Activated naive CD4-positive, alpha-beta T cell treated with Interleukin-2 at 50 U/mL for 16 hours (primary cell): ENCODE measurements at regions not wholly inside any gene's neighbourhood (a gene's known extent, or its start where the extent isn't known, plus 50 kb on each side); places are given as distances from the start of the nearest gene placed in this dataset.
"Not testable (repeated sequence)": the region's sequence is repeated elsewhere in the genome, so short reads cannot be mapped to it uniquely, and the experiment has no call there.

Experiments used
- DNase-seq: peaks from one replicate; pipeline ENCODE4 v3.0.0-alpha.2; 2020

DNA sequence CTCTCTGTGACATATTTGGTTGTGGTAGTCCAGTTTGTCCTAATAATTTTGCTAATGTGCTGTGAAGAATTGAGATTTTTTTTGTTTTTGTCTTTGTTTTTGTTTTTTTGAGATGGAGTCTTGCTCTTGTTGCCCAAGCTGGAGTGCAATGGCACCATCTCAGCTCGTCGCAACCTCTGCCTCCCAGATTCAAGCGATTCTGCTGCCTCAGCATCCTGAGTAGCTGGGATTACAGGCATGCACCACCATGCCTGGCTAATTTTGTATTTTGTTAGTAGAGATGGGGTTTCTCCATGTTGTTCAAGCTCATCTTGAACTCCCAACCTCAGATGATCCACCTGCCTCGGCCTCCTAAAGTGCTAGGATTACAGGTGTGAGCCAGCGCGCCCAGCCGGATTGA, 73.4 kb downstream of the FAM50B start:
- not testable (repeated sequence) for DNase-seq

DNA sequence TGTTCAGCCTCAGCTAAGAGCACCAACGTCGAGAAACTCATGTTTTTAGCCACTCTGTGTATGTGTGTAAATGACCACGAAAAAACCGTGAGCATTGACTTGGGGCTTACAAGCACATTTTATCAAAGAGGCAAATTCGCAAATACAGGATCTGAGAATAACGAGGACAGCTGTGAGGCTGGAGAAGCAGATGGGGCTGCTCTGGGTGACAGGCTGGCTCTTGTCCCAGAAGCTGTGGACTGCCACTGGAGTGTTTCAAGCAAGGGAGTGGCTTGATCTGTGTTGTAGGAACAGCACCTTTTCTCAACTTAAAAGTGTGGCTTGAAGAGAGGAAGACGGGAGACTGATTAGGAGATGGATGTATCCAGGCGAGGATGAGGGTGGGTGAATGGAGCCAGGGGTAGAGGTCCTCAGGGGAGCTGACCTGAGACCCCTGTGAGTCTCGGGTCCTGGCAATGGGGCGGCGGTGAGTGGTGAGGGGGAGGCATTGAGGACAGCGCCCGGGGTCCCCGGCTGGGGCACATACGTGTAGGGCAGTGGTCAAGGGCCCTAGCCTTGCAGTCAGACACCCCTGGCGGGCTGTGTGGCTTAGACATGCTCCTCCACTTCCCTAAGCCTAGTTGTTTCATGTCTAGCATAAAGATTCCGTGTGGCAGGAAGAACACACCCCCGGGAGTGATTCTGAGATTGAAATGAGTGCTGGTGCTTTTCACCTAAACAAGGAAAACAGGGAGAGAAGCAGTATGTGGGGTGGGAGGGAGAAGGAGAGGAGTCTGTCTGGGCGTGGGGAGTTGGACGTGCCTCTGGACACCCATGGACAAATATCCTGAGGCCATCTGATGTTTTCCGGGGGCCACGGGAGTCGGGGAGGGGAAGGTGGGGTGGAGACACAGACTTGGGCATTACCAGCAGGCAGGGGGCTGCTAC, 76.3 kb downstream of the FAM50B start:
- DNase-seq: not testable (repeated sequence)

DNA sequence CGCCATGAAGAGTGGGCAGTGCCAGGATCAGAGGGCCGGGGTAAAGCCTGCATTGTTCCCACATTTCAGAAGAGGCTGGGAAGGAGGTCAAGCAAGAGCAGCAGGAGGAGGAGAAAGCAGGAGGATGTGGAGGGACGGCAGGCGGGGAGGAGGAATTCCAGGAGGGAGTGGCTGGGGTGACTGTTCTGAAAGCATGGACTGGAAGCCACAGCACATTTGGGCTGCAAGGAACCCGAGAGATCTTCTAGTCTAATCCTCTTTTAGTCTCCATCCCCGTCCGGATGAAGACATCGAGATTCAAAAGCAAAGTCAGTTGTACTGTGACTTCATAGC, 76.9 kb downstream of the FAM50B start:
- no peak for DNase-seq

DNA sequence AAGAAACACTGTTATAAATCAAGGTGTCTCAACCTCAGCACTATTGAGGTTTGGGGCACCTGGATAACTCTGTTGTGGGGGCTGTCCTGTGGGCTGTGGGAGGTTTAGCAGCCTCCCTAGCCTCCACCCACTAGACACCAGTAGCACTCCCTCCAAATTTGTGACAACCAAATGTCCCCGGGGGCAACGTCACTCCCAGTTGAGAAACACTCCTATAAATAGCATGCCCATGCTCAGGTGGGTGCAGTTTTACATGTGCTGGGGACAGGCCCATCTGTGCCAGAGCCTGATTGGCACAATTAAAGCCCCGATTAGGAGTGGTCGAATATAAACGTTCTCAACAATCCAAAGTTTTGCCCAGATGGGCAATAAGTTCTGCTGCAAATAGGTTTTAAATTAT, 78.9 kb downstream of the FAM50B start:
- DNase-seq: no peak

DNA sequence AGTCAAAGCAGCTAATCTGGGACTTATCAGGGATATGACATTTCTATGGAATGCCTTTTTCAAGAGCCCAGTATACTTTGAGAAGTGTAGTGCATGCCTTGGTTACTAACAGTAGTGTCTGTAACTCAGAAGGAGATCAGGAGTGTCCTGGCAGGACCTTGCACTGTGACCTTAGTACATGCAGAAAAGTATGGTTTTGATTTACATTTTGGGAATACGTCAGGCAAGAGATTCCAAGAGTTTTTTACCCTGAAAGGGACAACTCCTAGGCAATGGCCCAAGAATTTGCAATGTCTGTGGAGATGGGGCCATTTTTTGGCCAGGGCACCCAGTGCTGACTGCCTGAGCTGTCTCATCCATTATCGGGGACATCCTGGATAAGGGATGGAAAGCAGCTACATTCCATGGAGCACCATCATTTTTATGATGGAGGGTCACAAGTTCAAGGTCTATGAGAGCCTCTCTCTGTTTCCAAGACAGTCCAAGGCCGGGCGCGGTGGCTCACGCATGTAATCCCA, 80.2 kb downstream of the FAM50B start:
- DNase-seq: no peak

DNA sequence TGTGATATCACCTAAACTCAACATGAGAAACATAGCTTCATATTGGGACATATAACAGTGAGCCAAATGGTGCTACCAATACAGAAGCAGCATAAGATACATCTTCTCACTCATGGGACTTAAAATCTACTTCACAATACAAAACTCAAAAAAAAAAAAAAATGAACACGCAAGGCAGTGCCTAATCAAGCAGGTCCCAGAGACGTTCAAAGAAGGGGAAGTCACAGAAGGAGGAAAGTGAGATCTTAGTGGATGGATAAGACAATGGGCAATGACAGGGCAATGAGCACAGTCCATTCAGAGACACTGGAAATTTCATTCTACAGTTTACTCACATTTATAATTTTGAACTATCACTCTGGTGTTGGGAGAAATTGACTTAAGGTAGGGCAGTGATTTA, 88.3 kb downstream of the FAM50B start:
- DNase-seq: no peak

DNA sequence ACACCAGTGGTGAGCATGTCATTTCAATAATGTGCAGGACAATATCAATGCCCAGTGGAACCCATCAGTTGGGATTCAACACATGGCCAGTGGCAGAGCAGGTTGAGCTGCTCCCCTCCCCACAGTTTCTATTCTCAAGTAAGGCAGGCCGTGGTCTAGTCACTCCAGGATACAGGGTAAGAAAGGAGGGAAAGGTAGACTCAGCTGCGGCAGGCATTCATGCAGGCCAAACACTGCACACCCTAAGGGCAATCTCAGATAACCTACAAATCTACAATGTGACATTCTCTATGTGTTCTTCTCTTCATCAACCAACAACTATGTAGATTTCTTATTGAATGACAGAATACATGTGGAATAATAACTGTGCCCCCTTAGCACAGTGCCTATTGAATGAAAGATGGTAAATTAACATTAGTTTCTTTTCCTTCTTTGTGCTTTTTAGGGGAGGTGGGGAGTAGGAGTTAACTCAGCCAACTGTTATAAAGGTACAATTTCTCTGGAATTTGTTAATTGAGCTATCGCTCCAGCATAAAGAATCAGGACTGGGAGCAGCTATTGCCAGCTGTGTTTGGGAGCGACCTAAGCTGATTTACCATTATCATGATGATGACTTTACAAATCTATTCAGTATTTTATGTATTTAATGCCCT, 89.7 kb downstream of the FAM50B start:
- no peak for DNase-seq

DNA sequence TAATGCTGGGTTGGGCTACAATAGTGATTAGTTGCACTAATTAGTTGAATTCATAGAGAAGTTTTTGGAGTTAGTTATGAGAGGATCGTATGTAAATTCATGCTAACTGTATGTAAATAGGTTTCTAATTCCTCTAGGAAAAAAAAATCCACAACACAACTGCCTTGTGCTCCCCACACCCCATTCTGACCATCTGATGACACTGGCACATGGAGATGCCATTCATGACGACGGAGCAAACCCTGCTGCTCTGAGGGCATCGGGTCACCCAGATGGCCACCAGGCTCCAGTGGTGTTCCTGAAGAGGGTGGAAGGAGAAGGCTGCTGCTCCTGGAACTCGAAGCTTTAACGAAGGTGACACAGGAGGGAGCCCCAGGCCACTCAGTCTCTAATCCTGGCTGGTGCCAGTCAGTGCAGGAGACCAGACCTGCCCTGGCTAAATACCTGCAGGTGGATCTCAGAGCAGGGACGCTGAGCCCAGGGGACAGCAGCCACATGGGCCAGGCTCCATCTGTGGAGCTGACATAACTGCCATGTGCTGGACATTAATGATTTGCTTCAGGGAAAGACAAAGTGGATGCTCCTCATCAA, 90.3 kb downstream of the FAM50B start:
- DNase-seq: no peak

DNA sequence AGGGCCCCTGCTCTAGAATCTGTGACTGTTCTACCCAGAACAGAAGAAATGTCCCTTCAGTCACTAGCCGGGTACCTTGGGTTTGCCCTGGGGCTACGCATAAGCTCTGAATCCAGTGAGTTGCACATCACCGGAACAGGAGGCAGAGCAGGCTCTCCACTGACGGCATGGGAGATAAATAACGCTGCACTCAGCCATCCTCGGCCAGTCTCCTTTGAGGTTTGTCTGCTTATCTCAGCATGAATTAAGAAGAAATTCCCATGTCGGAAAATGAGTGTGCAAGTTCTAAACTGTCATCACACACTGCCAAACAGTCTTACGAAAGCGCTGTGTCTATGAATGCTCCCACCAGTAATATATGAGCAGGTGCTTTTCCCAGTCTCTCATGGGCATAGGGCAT, 90.8 kb downstream of the FAM50B start:
- no peak for DNase-seq

DNA sequence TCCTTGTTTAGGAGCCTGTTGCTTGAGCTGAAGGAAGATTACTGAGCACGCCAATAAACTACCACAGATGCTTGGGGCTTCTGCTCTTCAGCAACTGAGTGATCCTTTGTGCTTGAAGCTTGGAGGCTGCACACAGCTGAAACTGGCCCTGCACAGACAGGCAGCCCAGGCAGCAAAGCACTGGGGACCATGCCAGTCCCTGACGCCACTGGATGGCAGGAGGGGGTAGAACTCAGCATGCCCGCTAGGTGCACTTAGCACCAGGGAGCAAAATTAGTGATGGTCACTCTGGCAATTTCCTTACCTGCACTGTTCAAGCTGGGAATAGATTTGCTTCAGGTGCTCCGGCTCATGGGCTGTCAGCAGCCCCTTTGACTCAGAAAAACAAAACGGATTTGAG, 91.5 kb downstream of the FAM50B start:
- DNase-seq: no peak

DNA sequence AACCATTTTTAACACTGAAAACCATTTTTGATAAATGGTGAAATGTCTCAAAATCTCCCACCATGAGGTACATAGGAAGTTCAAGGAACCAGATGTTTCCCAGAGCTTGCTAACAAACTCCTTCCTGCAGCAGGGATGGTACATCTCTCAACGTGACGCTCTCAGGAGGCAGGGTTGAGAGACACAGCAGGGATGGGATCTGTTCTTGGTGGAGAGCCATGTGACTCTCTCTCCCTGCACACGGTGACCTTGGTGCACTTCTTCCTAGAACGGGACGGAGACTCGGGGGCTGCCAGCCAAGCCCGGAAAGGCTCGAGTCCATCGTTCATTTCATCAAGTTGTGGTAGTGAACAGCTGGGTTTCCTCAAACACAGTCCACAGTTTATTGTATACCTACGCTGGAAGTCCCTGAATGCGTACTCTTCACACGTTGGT, 94.2 kb downstream of the FAM50B start:
- DNase-seq: no peak

DNA sequence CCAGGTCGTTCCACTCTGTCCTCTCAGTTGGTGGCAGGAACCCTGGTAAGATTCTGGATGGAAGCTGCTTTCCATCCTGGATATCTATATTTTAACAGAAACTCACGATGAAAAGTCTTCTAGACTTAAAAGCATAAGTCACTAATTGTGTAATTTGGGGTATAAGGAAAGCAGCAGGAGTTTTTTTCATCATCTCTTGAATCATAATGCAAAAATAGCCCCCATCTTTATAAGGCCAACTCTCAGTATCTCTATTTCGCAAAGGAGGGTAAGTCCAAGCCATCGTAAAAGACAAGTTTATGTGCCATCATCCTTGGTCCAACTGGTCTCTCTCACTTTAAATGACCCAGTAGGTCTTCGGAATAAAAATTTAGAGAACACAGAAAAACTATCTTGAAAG, 95.1 kb downstream of the FAM50B start:
- DNase-seq: no peak

DNA sequence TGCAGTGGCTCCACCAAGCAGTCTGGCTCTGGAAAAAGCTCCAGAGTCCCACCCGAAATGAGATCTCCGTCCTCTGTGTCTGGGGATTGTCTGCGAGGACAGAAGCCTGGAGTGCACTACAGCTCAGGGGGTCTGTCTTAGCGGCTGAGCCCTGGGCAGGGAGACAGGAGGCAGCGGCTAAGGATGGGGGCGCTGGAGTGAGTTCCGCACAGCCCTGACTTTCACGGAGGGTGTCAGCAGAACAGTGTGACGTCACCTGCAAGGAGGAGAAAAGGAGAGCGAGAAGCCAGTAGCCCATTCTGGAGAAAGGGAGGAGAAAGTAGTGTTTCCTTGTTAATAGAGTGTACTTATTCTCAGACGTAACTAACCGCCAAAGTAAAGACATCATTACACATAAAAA, 97.6 kb downstream of the FAM50B start:
- DNase-seq: no peak

DNA sequence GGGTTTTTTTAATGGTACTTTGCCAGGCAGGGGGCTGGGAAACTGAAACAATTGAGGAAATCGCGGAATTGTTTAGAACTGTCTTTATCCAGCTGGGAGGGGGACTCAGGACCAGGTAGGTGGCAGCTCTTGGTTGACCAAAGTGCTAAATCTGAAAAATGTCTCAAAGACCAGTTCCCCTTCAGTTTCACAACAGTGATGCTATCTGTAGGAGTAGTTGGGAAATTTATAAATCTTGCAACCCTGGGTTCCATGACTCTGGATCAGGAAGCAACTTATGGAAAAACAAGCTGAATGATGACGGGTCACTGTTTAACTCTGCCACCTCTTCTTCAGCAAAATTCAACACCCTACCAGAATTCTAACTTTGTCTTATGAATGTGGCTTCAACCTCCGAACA, 99.7 kb downstream of the FAM50B start:
- no peak for DNase-seq

DNA sequence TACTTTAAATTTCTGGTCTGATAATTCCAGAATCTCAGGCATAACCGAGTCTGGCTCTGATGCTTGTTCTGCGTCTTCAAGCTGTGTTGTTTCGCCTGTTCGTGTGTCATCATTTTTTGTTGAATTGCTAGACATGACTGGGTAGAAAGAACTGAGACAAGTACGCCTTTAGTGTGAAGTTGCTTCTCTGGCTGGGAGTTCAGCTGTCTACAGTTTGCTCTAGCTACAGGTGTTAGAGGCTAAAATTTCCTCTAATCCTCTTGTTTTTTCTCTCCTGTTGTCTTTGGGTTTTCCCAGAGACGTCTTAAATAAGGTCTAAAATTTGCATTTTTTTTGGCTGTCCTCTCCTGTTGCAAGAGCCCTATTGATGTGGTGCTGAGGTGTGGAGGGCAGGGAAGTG, 100.3 kb downstream of the FAM50B start:
- DNase-seq: no peak

DNA sequence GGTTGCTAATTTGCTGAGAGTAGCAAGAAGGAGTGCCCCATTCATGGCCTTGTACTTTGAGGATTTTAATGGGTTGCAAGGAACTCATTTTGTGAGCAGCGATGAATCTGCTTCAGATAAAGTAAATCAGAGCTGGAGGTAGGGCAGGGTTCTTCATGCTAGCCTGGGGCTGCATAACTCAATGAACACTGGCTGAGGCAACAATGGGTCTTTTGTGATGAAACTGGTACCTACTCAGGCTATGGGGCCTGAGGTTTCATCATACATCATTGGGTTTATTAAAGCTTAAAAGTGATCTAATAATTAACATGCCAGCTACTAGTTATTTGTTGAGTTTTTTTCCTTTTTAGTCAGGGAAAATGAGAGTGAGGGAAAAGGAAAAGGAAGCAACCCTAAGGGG, 106.9 kb downstream of the FAM50B start:
- no peak for DNase-seq

DNA sequence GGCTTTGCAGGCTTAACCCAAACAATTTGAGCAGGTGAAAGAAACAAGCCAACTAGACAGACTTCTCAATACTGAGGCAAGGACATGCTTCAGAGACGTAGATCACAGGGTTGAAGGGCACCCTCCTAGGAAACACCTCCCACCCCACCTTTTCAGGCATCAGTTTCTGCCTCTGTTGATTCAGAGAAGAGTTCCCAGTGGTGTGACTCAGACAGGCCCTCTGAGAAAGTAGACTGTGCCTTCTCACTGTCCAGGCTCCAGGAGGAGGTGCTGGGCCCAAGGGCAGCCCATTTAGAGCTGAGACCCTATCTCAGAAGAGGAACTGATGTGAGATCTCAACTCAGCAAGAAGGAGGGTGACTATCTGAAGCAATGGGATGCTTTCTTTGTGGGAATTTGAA, 108.1 kb downstream of the FAM50B start:
- DNase-seq: no peak

DNA sequence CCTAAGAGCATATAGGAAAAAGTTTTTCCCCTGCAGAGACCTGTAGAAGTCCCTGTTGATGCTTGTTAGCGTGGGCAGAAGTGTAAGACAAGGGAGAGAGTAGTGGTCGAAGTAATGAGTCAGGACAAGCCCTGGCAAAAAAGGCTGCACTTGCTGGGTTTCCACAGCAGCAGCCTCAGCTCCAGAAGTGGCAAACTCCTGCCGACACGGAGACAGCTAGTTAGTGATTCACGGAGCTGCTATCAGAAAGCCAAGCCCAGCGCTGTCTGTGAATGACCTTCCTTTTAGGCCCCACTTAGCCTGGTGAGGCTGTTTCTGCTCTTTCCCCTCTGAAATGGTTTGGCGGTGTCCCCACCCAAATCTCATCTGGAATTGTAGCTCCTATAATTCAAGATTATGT, 109.1 kb downstream of the FAM50B start:
- DNase-seq: no peak

DNA sequence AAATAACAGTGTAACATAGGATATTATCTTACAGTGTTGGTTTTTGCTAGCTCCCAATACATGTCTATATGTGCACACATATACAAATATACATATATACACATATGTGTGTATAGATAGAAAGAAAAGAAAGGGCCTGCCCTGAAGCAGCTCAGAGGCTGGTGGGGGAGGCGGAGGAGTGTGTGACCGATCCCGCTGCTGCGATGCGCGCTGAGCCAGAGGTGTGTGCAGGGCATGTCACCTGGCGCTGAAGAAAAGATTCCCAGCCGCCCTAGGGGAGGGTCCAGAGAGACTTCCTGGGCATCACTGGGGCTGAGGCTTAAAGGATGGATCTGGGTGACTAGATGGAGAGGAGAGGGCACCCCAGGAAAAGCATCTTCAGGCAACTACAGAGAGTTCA, 110.2 kb downstream of the FAM50B start:
- no peak for DNase-seq

DNA sequence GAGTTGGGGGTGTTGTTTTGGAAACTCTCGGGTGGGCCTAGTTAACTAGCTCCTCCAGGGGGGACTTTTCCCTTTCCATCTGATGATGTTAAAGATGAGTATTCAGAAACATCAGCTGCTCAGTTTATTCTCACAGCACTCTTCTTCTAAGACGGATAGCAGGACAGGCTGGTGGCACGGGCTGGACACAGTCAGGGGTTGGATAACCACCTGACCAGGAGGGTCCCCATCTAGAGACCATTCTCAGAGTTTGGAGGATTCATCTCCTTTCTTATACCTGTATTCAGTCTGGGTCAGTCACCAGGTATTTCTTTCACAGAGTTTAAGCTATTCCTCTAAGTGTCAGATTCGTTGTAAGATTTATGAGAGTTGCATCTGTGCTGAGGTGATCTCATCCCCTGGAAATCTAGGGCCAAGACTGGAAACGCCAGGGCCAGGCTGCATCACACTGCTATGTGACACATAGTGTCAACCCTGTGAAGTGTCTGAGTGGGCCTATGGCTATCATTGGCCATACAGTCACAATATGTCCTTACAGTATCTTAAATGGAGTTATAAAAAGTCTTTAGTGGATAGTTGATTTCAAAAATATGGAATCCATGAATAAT, 111.7 kb downstream of the FAM50B start:
- no peak for DNase-seq

DNA sequence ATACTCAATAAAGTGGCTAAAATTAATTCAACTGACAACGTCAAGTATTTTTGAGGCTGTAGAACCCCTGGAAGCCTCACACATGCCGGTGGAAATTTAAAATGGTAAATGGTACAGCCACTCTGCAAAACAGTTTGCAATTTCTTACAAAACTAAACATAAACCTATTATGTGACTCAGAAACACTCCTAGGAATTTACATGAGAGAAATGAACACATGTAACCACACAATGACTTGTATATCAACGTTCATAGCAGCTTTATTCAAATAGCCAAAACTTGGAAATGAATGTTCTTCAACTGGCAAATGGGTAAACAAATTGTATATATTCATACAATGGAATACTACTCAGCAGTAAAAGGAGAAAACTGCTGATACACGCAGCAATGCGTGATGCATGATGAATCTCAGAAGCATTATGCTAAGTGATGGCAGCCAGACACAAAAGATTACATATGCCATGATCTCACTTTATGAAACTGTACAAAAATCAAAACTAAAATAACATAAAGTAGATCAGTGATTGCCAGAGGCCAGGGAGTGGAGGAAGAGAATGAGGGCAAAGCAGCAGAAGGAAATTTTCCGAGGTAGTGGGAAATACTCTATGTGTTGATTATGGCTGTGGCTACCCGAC, 112.5 kb downstream of the FAM50B start:
- no peak for DNase-seq

DNA sequence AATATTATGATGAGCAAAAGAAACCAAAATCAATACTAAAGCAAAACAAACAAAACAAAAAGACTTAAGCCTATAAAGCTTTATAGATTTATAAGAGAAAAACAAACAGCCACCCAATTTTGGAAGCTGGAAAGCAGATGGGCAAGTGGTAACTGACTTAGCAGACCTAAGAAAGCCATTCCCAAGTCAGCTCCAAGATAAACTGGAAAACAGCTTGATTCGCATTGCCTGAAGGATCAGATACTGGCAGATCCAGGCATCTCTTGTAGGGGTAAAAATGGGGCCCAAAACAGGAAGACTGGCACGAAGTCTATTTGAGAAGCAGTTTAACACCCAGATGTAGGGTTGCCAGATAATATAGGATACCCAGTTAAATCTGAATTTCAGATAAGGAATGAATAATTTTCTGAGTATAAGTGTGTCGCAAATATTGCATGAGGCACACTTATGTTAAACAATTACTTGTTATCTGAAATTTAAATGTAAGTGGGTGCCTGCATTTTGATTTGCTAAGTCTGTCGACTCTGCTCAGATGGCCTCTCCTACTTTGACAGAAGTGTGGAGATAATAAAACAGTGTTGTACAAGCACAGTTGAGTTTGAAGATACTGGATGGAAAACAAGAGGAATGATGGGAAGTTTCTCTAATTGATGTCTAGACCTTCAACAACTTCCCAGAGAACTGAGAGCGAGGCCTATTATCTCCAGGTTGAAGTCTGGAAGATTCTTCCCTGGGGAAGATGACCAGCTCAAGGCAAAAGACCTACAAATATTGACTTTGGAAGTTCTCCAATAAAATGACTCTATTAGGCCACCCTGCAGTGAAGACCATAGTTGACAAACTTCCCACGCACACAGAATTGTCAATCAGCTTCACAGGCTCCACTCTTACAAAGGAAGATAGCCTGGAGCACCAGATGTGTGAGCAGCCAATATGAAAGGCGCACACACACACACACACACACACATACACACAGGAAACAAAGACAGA, 113.4 kb downstream of the FAM50B start:
- DNase-seq: no peak
